COLO829 (cell line): ENCODE measurements at regions not wholly inside any gene's neighbourhood (a gene's known extent, or its start where the extent isn't known, plus 50 kb on each side); places are given as distances from the start of the nearest gene placed in this dataset.
"Not testable (repeated sequence)": the region's sequence is repeated elsewhere in the genome, so short reads cannot be mapped to it uniquely, and the experiment has no call there.

ENCODE experiments used
- DNase-seq: peaks from one replicate; pipeline ENCODE4 v3.0.0; 2012; ENCODE audit warnings: low spot score

- no peak for DNase-seq
Measured at GRCh38 chr4:132683957-132684356, 465.1 kb upstream of the PCDH10 start.

GRCh38 chr4:132691026-132691425 is 458.1 kb upstream of the PCDH10 start:
- no peak for DNase-seq

GRCh38 chr4:132691668-132692067 is 457.4 kb upstream of the PCDH10 start:
- DNase-seq, result no peak

- no peak for DNase-seq
Measured at GRCh38 chr4:132694775-132695174, 454.3 kb upstream of the PCDH10 start.

GRCh38 chr4:132697505-132697904 is 451.6 kb upstream of the PCDH10 start:
- DNase-seq, result not testable (repeated sequence)

GRCh38 chr4:132707955-132708354 is 441.1 kb upstream of the PCDH10 start:
- no peak for DNase-seq

GRCh38 chr4:132709056-132709455 is 440.0 kb upstream of the PCDH10 start:
- no peak for DNase-seq

GRCh38 chr4:132710971-132711370 is 438.1 kb upstream of the PCDH10 start:
- no peak for DNase-seq

GRCh38 chr4:132737344-132737743 is 411.8 kb upstream of the PCDH10 start:
- no peak for DNase-seq

- no peak for DNase-seq
Measured at GRCh38 chr4:132759199-132759780, 389.8 kb upstream of the PCDH10 start.

GRCh38 chr4:132763465-132763864 is 385.6 kb upstream of the PCDH10 start:
- no peak for DNase-seq

- DNase-seq, result peak; percentile 72
Measured at GRCh38 chr4:132767901-132768300, 381.2 kb upstream of the PCDH10 start.

- DNase-seq, result no peak
Measured at GRCh38 chr4:132770776-132771175, 378.3 kb upstream of the PCDH10 start.

- DNase-seq, result no peak
Measured at GRCh38 chr4:132792310-132792709, 356.8 kb upstream of the PCDH10 start.

GRCh38 chr4:132797856-132798255 is 351.2 kb upstream of the PCDH10 start:
- DNase-seq, result no peak

GRCh38 chr4:132809298-132810032 is 339.6 kb upstream of the PCDH10 start:
- DNase-seq, result no peak

GRCh38 chr4:132813061-132813460 is 336.0 kb upstream of the PCDH10 start:
- not testable (repeated sequence) for DNase-seq

GRCh38 chr4:132818091-132818490 is 331.0 kb upstream of the PCDH10 start:
- no peak for DNase-seq

GRCh38 chr4:132823419-132823818 is 325.7 kb upstream of the PCDH10 start:
- no peak for DNase-seq

- no peak for DNase-seq
Measured at GRCh38 chr4:132824761-132825160, 324.3 kb upstream of the PCDH10 start.

- peak; percentile 32 for DNase-seq
Measured at GRCh38 chr4:132827522-132827921, 321.6 kb upstream of the PCDH10 start.

- DNase-seq, result no peak
Measured at GRCh38 chr4:132838244-132838643, 310.9 kb upstream of the PCDH10 start.

- no peak for DNase-seq
Measured at GRCh38 chr4:132839070-132839469, 310.0 kb upstream of the PCDH10 start.

GRCh38 chr4:132859929-132860328 is 289.2 kb upstream of the PCDH10 start:
- no peak for DNase-seq
